HepG2 (cell line): ENCODE measurements at regions not wholly inside any gene's neighbourhood (a gene's known extent, or its start where the extent isn't known, plus 50 kb on each side); places are given as distances from the start of the nearest gene placed in this dataset.
A peak's percentile ranks its signal among the peaks of the same experiment; 100 is the strongest.

Experiments used
- ATAC-seq: fragments of 200-7000 bp; cut with Tn5 transposase; 3 replicates; pipeline ENCODE4 v1.9.1; 2020; ENCODE audit warnings: mild to moderate bottlenecking, moderate library complexity
- BruUV-seq: library from RNA; stranded (reverse); fragments of 400-500 nt; replicated peaks from 2 replicates; lab custom pipeline; 2021; lab: Mats Ljungman, UMichigan
- CTCF ChIA-PET: fragments of 300-600 bp; formaldehyde crosslinking; extraction: SDS; loops from one replicate; lab custom pipeline; 2021; ENCODE audit warnings: low total read pairs, inconsistent platforms, low intra/inter-chr PET ratio; lab: Yijun Ruan, JAX
- POLR2A ChIA-PET: fragments of 350-600 bp; sonication (Branson Sonifier 250); formaldehyde crosslinking; loops from one replicate; lab custom pipeline; 2020; ENCODE audit warnings: antibody characterized with exemption, inconsistent platforms; lab: Yijun Ruan, JAX
- DNase-seq: peaks from one replicate; pipeline ENCODE4 v3.0.0-alpha.2; 2015; ENCODE audit warnings: low spot score
- FAIRE-seq: peaks from 3 replicates; lab custom pipeline; 2011; peaks lifted over from hg19 to GRCh38; lab: Jason Lieb, UNC
- H2AFZ ChIP-seq: one replicate; pipeline ENCODE4 v1.6.1; 2011; ENCODE audit warnings: low read length, inconsistent platforms
- H3K27ac ChIP-seq: fragments of 300-600 bp; 3 replicates; pipeline ENCODE4 v1.8.0; 2011; ENCODE audit warnings: mixed run types, mild to moderate bottlenecking, mixed read lengths, low read length, inconsistent platforms; ENCODE audit not compliant: insufficient read depth; ENCODE audit errors: extremely low read length
- H3K27me3 ChIP-seq, 2 experiments: fragments of 200-600 bp in 1 of 2; 2 replicates in 1 of 2; 3 replicates in 1 of 2; pipeline versions ENCODE4 v1.6.0 to v1.8.0; 2011; ENCODE audit warnings: low read length in 2 of 2, mild to moderate bottlenecking in 2 of 2, moderate library complexity in 2 of 2, inconsistent platforms in 1 of 2; ENCODE audit not compliant: insufficient read depth in 2 of 2, control insufficient read depth in 1 of 2
- H3K36me3 ChIP-seq, 2 experiments: fragments of 200-600 bp in 1 of 2; replicated peaks in 1 of 2; 2 replicates in 1 of 2; 3 replicates in 1 of 2; pipeline versions ENCODE4 v1.5.1 to v1.8.0; 2011; ENCODE audit warnings: low read length in 2 of 2, inconsistent platforms in 1 of 2; ENCODE audit not compliant: insufficient read depth in 2 of 2, control insufficient read depth in 1 of 2
- H3K4me1 ChIP-seq: 2 replicates; pipeline ENCODE4 v1.5.1; 2012; ENCODE audit warnings: low read length, inconsistent platforms; ENCODE audit not compliant: insufficient read depth
- H3K4me2 ChIP-seq: 2 replicates; pipeline ENCODE4 v1.6.0; 2011; ENCODE audit warnings: low read depth, low read length, inconsistent platforms
- H3K4me3 ChIP-seq, 3 experiments: fragments of 200-600 bp in 1 of 3; sonication (generic), shearing (Covaris generic) in 1 of 3; replicated peaks in 1 of 3; 2 replicates each; pipeline ENCODE4 v1.5.1; 2011 to 2016; ENCODE audit warnings: low read length in 3 of 3, inconsistent platforms in 2 of 3, low read depth in 2 of 3, mild to moderate bottlenecking in 2 of 3, control low read depth in 1 of 3, mixed read lengths in 1 of 3; ENCODE audit not compliant: insufficient read depth in 1 of 3
- H3K79me2 ChIP-seq: one replicate; pipeline ENCODE4 v1.6.1; 2011; ENCODE audit warnings: low read length, inconsistent platforms; ENCODE audit not compliant: insufficient read depth
- H3K9ac ChIP-seq: 2 replicates; pipeline ENCODE4 v1.6.0; 2011; ENCODE audit warnings: mild to moderate bottlenecking, low read depth, low read length, inconsistent platforms; ENCODE audit not compliant: insufficient read depth
- H3K9me3 ChIP-seq: 2 replicates; pipeline ENCODE4 v1.5.1; 2012; ENCODE audit warnings: mild to moderate bottlenecking, low read length
- H4K20me1 ChIP-seq: 2 replicates; pipeline ENCODE4 v1.6.0; 2011; ENCODE audit warnings: inconsistent platforms, mild to moderate bottlenecking, low read length, moderate library complexity; ENCODE audit not compliant: insufficient read depth
- BCL6 ChIP-seq: IDR thresholded peaks from 2 replicates; pipeline ENCODE4 v1.6.1; 2016; ENCODE audit warnings: missing genetic modification reagents, missing compliant biosample characterization
- CBFB ChIP-seq: sonication (generic); formaldehyde crosslinking; IDR thresholded peaks from 2 replicates; pipeline ENCODE4 v1.4.0; 2020; ENCODE audit warnings: missing genetic modification reagents
- DMAP1 ChIP-seq: IDR thresholded peaks from 2 replicates; pipeline ENCODE4 v1.6.1; 2016
- EP300 ChIP-seq, 3 experiments: sonication (generic) in 1 of 3; formaldehyde crosslinking in 1 of 3; IDR thresholded peaks; 2 replicates each; pipeline versions ENCODE4 v1.5.1 to v1.6.1; 2011 to 2020; ENCODE audit warnings: low read depth in 2 of 3, low read length in 2 of 3, borderline replicate concordance in 1 of 3, improper control_type of control experiment in 1 of 3, mild to moderate bottlenecking in 1 of 3, missing genetic modification reagents in 1 of 3, moderate library complexity in 1 of 3
- GABPB1 ChIP-seq: IDR thresholded peaks from 2 replicates; pipeline ENCODE4 v1.6.1; 2016; ENCODE audit warnings: mild to moderate bottlenecking, missing genetic modification reagents, moderate library complexity, missing compliant biosample characterization
- KLF6 ChIP-seq: IDR thresholded peaks from 2 replicates; pipeline ENCODE4 v1.8.0; 2016; ENCODE audit warnings: missing biosample characterization, missing genetic modification reagents
- NBN ChIP-seq: fragments of 450-650 bp; conservative IDR thresholded peaks from 2 replicates; pipeline ENCODE4 v1.6.1; 2017
- POLR2G ChIP-seq: fragments of 200-400 bp; formaldehyde crosslinking; IDR thresholded peaks from 2 replicates; pipeline ENCODE4 v1.6.1; 2018; ENCODE audit warnings: mild to moderate bottlenecking, low read depth, low read length, moderate library complexity
- ZNF354B ChIP-seq: sonication (generic); formaldehyde crosslinking; IDR thresholded peaks from 2 replicates; pipeline ENCODE4 v1.8.0; 2022; ENCODE audit warnings: mild to moderate bottlenecking, missing genetic modification reagents
- ZNF543 ChIP-seq: sonication (generic); formaldehyde crosslinking; IDR thresholded peaks from 2 replicates; pipeline ENCODE4 v1.4.0; 2020; ENCODE audit warnings: mild to moderate bottlenecking, missing genetic modification reagents
- ZNF772 ChIP-seq: sonication (generic); formaldehyde crosslinking; IDR thresholded peaks from 2 replicates; pipeline ENCODE4 v1.5.0; 2020; ENCODE audit warnings: mild to moderate bottlenecking, missing genetic modification reagents
- WGBS: methylation state at CpG from one replicate; pipeline ENCODE4 v1.1.6; 2017; ENCODE audit warnings: low lambda C conversion rate; 5-methylcytosine and 5-hydroxymethylcytosine counted together
- in situ Hi-C: cut with HindIII; loops from 2 replicates; pipeline ENCODE4 v1.10.0; 2017; ENCODE audit warnings: low pct_unique_long_range_greater_than_20kb; ENCODE audit not compliant: extremely low pct_ligation_motif_present
- intact Hi-C: fragments of 100-400 bp; cut with micrococcal nuclease; formaldehyde crosslinking; loops from one replicate; pipeline ENCODE4 v1.10.0; 2022; ENCODE audit not compliant: unreplicated experiment
- TF ChIP-seq, protein P1 (sequence below): IDR thresholded peaks from 2 replicates; pipeline ENCODE4 v1.6.1; 2016; ENCODE audit warnings: mild to moderate bottlenecking
- TF ChIP-seq, protein P2 (sequence below): sonication (generic); formaldehyde crosslinking; conservative IDR thresholded peaks from 2 replicates; pipeline ENCODE4 v1.8.1; 2023; ENCODE audit warnings: missing genetic modification reagents
- TF ChIP-seq, protein P3 (sequence below): sonication (generic); formaldehyde crosslinking; IDR thresholded peaks from 2 replicates; pipeline ENCODE4 v1.5.1; 2020; ENCODE audit warnings: mild to moderate bottlenecking, missing genetic modification reagents, borderline replicate concordance
- TF ChIP-seq, protein P4 (sequence below): IDR thresholded peaks from 2 replicates; pipeline ENCODE4 v1.6.1; 2016; ENCODE audit warnings: missing genetic modification reagents, missing compliant biosample characterization
- TF ChIP-seq, protein P5 (sequence below): sonication (generic); formaldehyde crosslinking; IDR thresholded peaks from 2 replicates; pipeline ENCODE4 v1.9.0; 2022; ENCODE audit warnings: missing genetic modification reagents, mild to moderate bottlenecking, borderline replicate concordance

DNA sequence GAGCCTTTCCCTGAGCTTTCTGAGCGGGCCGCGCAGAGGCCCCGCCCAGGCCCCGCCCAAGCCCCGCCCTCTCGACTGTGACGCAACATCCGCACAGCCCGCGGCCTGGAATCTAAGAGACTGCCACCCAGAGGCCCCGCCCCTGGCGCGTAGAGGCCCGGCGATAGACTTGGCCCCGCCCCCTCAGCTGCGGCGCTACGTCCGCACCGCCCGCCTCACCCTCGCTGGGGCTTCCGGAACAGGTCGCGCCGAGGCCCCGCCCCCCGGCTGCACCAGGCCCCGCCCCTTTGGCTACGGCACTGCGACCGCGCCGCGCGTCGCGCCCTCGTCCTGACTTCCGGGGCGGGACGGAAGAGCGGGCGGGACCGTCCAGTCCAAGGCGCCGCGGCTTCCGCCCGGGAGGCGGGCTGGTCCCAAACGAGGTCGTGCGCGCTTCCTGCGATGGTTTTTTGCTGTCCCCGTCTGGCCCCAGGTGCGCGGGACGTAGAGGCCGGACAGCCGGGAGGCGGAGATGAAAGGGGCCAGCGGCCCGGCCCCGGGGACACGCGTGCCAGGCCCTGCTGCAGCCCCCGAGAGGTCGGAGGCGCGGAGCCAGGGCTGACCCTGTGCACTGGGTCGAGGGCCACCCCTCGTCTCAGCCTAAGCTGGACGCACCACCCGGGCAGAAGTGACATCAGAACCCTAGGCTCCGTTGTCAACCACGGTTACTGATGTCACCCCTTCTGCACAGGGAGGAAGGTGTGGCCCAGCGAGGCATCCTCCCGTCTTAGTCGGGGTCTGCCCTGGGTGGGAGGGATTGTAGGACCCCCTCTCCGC is 59.0 kb upstream of the WNT7B start:
- in situ Hi-C loops (loop anchor here (5.0 kb wide), 1 partner anchor 39 kb away; no protein-coding TSS in a partner anchor), intact Hi-C loops (loop anchor here (1.0 to 5.0 kb wide), 2 partner anchors 30 to 39 kb away; no protein-coding TSS in a partner anchor)
- H3K27me3 ChIP-seq = peaks cover 3 to 12% of the 10 kb centered on the region in 2 experiments; a peak in 3 of 5 replicates
- TSS peak; percentile 93 for BruUV-seq
- peaks cover 39% of the 10 kb centered on the region for H3K4me1 ChIP-seq
- H3K9ac ChIP-seq = peak overlapping the region; percentile 74
- CTCF ChIA-PET = interaction anchor here (1.1 to 1.8 kb wide), 3 partner anchors 23 to 80 kb away, joined by 4 to 7 read pairs (median 4); no protein-coding TSS in a partner anchor
- 0% methylated on average over 11 of the region's 84 CpGs for WGBS
- no peak overlapping the region for H2AFZ ChIP-seq
- peak overlapping the region; percentile 95 for H3K4me2 ChIP-seq
- FAIRE-seq = no peak
- no peaks in the 10 kb centered on the region for H3K79me2 ChIP-seq
- no peaks in the 10 kb centered on the region for H3K36me3 ChIP-seq
- H3K4me3 ChIP-seq = peak overlapping the region; percentile 64 to 85 (median 69)
- no peaks in the 10 kb centered on the region for H4K20me1 ChIP-seq
- no peaks in the 10 kb centered on the region for H3K9me3 ChIP-seq
- POLR2A ChIA-PET = interaction anchor here (1.0 to 2.4 kb wide), 11 partner anchors 9 to 261 kb away, joined by 3 to 41 read pairs (median 5); partner anchors contain the start of gene GTSE1
- peak overlapping the region; percentile 69 for H3K27ac ChIP-seq
- peak; percentile 93 for ATAC-seq
- peak; percentile 95 for DNase-seq
- TF ChIP-seq DMAP1 (CRISPR knock-in tag) (peak; percentile 25; the same call in 1 of the 2 replicates), KLF6 (peak; percentile 64; the same call in 1 of the 2 replicates), GABPB1 (CRISPR knock-in tag) (peak; percentile 96), ZNF354B (CRISPR knock-in tag) (no peak), EP300 (IDR thresholded peaks at IDR 0.05; ENCODE audit: low read depth in 2 of 2, low read length in 2 of 2) (peak in 1 of 2 experiments; percentile 7; a peak in 1 of 4 replicates), EP300 (CRISPR knock-in tag; IDR thresholded peaks at IDR 0.05; ENCODE audit: borderline replicate concordance) (peak; percentile 39; the same call in 1 of the 2 replicates), POLR2G (peak; percentile 87), CBFB (CRISPR knock-in tag) (peak; percentile 58), ZNF772 (CRISPR knock-in tag) (peak; percentile 79; the same call in 1 of the 2 replicates), ZNF543 (CRISPR knock-in tag) (peak; percentile 54; the same call in 1 of the 2 replicates), BCL6 (CRISPR knock-in tag) (peak; percentile 9; the same call in 1 of the 2 replicates), NBN (no peak)
- TF ChIP-seq, protein P1, sequence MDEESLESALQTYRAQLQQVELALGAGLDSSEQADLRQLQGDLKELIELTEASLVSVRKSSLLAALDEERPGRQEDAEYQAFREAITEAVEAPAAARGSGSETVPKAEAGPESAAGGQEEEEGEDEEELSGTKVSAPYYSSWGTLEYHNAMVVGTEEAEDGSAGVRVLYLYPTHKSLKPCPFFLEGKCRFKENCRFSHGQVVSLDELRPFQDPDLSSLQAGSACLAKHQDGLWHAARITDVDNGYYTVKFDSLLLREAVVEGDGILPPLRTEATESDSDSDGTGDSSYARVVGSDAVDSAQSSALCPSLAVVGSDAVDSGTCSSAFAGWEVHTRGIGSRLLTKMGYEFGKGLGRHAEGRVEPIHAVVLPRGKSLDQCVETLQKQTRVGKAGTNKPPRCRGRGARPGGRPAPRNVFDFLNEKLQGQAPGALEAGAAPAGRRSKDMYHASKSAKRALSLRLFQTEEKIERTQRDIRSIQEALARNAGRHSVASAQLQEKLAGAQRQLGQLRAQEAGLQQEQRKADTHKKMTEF (CRISPR knock-in tag) = peak; percentile 51; the same call in 1 of the 2 replicates
- TF ChIP-seq, protein P2, sequence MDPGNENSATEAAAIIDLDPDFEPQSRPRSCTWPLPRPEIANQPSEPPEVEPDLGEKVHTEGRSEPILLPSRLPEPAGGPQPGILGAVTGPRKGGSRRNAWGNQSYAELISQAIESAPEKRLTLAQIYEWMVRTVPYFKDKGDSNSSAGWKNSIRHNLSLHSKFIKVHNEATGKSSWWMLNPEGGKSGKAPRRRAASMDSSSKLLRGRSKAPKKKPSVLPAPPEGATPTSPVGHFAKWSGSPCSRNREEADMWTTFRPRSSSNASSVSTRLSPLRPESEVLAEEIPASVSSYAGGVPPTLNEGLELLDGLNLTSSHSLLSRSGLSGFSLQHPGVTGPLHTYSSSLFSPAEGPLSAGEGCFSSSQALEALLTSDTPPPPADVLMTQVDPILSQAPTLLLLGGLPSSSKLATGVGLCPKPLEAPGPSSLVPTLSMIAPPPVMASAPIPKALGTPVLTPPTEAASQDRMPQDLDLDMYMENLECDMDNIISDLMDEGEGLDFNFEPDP (CRISPR knock-in tag) = no peak
- TF ChIP-seq, protein P3, sequence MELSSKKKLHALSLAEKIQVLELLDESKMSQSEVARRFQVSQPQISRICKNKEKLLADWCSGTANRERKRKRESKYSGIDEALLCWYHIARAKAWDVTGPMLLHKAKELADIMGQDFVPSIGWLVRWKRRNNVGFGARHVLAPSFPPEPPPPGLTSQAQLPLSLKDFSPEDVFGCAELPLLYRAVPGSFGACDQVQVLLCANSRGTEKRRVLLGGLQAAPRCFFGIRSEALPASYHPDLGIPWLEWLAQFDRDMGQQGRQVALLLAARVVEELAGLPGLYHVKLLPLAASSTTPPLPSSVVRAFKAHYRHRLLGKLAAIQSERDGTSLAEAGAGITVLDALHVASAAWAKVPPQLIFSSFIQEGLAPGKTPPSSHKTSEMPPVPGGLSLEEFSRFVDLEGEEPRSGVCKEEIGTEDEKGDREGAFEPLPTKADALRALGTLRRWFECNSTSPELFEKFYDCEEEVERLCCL (CRISPR knock-in tag) = no peak
- TF ChIP-seq, protein P4, sequence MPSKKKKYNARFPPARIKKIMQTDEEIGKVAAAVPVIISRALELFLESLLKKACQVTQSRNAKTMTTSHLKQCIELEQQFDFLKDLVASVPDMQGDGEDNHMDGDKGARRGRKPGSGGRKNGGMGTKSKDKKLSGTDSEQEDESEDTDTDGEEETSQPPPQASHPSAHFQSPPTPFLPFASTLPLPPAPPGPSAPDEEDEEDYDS = peak; percentile 61
- TF ChIP-seq, protein P5, sequence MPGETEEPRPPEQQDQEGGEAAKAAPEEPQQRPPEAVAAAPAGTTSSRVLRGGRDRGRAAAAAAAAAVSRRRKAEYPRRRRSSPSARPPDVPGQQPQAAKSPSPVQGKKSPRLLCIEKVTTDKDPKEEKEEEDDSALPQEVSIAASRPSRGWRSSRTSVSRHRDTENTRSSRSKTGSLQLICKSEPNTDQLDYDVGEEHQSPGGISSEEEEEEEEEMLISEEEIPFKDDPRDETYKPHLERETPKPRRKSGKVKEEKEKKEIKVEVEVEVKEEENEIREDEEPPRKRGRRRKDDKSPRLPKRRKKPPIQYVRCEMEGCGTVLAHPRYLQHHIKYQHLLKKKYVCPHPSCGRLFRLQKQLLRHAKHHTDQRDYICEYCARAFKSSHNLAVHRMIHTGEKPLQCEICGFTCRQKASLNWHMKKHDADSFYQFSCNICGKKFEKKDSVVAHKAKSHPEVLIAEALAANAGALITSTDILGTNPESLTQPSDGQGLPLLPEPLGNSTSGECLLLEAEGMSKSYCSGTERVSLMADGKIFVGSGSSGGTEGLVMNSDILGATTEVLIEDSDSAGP (CRISPR knock-in tag) = peak; percentile 56; the same call in 1 of the 2 replicates
